Upper lobe of left lung (tissue), 4 donors: ENCODE measurements at regions not wholly inside any gene's neighbourhood (a gene's known extent, or its start where the extent isn't known, plus 50 kb on each side); places are given as distances from the start of the nearest gene placed in this dataset.

Experiments
- CTCF ChIP-seq, 6 experiments: fragments of 450-650 bp in 4 of 6; fragments of 200-600 bp in 2 of 6; sonication (generic) in 2 of 6; IDR thresholded peaks; one replicate each; pipeline ENCODE4 v1.5.1; 2016 to 2019; ENCODE audit warnings: antibody characterized with exemption in 6 of 6
- POLR2AphosphoS5 ChIP-seq, 2 donors: sonication (generic); formaldehyde crosslinking; IDR thresholded peaks; one replicate each; pipeline ENCODE4 v1.5.1; 2017; ENCODE audit warnings: antibody characterized with exemption in 2 of 2

GRCh38 chr13:62932256-62932883 lies 1516.7 kb upstream of the PCDH20 start:
- TF ChIP-seq CTCF (IDR thresholded peaks at IDR 0.05) (no peak), POLR2AphosphoS5 (IDR thresholded peaks at IDR 0.05) (no peak)
